ENCODE measurements at regions not wholly inside any gene's neighbourhood (a gene's known extent, or its start where the extent isn't known, plus 50 kb on each side); places are given as distances from the start of the nearest gene placed in this dataset.

DNA sequence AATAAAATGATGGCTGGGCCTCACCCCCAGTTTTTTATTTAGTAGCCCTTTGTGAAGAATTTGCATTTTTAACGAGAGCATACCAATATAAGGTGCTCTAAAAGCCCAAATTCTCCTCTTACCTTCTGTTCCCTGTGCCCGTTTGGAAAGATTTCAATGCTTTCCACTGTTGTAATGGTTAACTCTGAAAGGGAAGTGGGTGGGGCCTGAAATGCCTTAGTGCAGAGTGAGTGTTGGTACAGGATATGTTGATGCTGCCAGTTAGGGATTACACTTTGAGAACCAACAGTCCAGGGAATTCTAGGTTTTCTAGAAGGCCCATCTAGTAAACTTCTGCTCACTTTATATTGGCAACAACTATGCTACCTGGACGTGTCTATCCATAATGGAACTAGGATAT is 562.7 kb upstream of the NRSN1 start:
- POLR2A ChIA-PET, result no interaction called here
- CTCF ChIA-PET, result no interaction called here
- no peak for ATAC-seq
- H3K9me3 Mint-ChIP-seq (ENCODE audit: insufficient read depth), result peaks cover 12% of the 10 kb centered on the region
- no peaks in the 10 kb centered on the region for H3K27me3 Mint-ChIP-seq (ENCODE audit: low read depth)
- H3K4me3 Mint-ChIP-seq, result no peak overlapping the region
- H3K36me3 Mint-ChIP-seq (ENCODE audit: low read depth), result no peaks in the 10 kb centered on the region
- H3K27ac Mint-ChIP-seq, result no peak overlapping the region
- no peaks in the 10 kb centered on the region for H3K4me1 Mint-ChIP-seq (ENCODE audit: low read depth)
- no peak for DNase-seq

DNA sequence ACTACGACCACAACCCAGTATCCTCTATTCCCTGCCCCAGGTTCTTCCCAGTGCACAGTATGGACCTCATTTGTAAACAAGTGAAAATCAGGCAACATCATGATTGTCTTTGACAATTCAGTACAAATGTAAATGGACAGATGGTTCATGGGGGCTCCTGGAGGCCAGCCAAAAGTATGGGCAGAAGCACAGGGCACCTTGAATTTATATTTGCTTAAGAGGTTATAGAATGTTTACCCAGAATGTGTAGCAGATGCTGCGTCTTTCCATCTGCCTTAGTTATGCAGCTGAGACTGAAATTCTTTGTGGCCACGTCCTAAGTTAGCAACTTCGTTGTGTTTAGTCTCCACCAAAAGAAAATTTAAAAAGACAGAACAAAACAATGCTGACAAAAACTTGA is 559.6 kb upstream of the NRSN1 start:
- ATAC-seq (no peak), DNase-seq (no peak)
- no peaks in the 10 kb centered on the region for H3K4me1 Mint-ChIP-seq (ENCODE audit: low read depth)
- H3K36me3 Mint-ChIP-seq (ENCODE audit: low read depth), result no peaks in the 10 kb centered on the region
- no peaks in the 10 kb centered on the region for H3K27me3 Mint-ChIP-seq (ENCODE audit: low read depth)
- POLR2A ChIA-PET, result no interaction called here
- H3K9me3 Mint-ChIP-seq (ENCODE audit: insufficient read depth), result peaks cover 12% of the 10 kb centered on the region
- H3K4me3 Mint-ChIP-seq, result no peak overlapping the region
- no peak overlapping the region for H3K27ac Mint-ChIP-seq
- CTCF ChIA-PET, result no interaction called here

DNA sequence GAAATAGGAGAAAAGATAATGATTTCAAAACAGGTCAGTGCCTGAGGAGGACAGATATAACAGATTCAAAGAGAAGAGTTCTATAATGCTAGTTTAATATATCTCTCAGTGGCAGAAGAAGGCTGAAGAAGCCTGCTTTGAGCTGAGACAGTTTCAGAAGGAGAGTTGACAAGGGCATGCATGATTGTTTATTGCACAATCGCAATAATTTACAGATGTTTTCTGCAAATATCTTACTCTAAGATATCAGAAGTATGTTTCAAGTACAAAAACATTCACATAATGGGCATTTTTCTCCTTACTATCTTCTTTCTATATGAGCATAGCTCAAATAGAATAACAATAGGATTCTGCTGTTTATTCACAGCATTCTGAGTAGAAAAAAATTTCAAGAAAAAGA is 557.7 kb upstream of the NRSN1 start:
- ChIA-PET POLR2A (no interaction called here), CTCF (no interaction called here)
- DNase-seq (no peak), ATAC-seq (no peak)
- no peak overlapping the region for H3K4me3 Mint-ChIP-seq
- no peaks in the 10 kb centered on the region for H3K27me3 Mint-ChIP-seq (ENCODE audit: low read depth)
- H3K4me1 Mint-ChIP-seq (ENCODE audit: low read depth), result no peaks in the 10 kb centered on the region
- no peak overlapping the region for H3K27ac Mint-ChIP-seq
- no peaks in the 10 kb centered on the region for H3K9me3 Mint-ChIP-seq (ENCODE audit: insufficient read depth)
- H3K36me3 Mint-ChIP-seq (ENCODE audit: low read depth), result no peaks in the 10 kb centered on the region

DNA sequence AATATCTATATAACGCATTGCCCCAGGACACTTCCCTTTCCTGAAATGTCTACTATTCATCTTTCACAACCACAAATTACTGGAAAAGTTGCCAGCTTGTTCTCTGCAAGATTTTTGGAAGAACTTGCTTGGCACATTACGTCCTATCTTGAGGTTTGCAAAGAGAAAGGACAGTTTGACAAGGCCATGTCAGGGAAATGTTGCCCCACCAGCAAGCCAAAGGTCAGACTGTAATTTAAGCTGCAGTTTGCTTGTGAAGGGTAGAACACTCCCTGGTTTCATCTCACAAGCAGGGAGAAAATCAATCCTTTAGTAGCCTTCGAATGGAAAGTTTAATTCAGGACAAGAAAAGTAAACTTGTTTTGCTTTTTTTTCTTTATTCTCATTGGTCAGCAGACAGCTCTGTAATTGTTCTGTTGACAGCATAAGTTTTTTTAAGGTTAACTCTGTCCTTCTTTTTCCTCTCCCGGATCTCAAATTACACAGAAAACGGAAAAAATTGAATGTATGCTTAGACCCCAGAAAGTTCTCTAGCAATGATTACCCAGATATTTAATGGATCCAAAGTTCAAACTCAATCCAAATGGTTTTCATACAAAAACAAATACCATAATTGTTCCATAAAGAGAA is 541.8 kb upstream of the NRSN1 start:
- no peaks in the 10 kb centered on the region for H3K9me3 Mint-ChIP-seq (ENCODE audit: insufficient read depth)
- no peaks in the 10 kb centered on the region for H3K27me3 Mint-ChIP-seq (ENCODE audit: low read depth)
- ATAC-seq, result no peak
- H3K4me3 Mint-ChIP-seq, result no peak overlapping the region
- ChIA-PET POLR2A (no interaction called here), CTCF (no interaction called here)
- DNase-seq, result no peak
- no peaks in the 10 kb centered on the region for H3K4me1 Mint-ChIP-seq (ENCODE audit: low read depth)
- no peak overlapping the region for H3K27ac Mint-ChIP-seq
- H3K36me3 Mint-ChIP-seq (ENCODE audit: low read depth), result no peaks in the 10 kb centered on the region

DNA sequence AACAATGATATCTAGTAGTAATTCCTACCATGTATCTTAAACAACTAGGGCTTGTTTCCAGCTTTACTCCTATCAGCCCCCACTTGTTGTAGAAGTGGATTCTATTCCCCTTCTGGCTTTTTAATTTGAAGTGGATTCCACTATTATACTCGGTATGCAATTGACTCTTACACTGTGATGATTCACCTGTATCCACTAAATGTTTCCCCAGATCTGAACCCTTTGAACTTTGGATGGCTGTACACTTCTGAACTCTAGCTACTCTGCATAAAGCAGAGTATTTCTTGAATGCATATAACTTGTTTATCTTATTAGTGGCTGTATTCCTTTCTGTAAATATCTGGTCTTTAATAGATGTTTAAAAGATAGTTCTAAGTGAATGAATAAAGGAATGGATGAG is 538.4 kb upstream of the NRSN1 start:
- ATAC-seq (no peak), DNase-seq (no peak)
- ChIA-PET CTCF (no interaction called here), POLR2A (no interaction called here)
- H3K4me1 Mint-ChIP-seq (ENCODE audit: low read depth), result no peaks in the 10 kb centered on the region
- no peaks in the 10 kb centered on the region for H3K36me3 Mint-ChIP-seq (ENCODE audit: low read depth)
- H3K4me3 Mint-ChIP-seq, result no peak overlapping the region
- H3K27ac Mint-ChIP-seq, result no peak overlapping the region
- no peaks in the 10 kb centered on the region for H3K27me3 Mint-ChIP-seq (ENCODE audit: low read depth)
- no peaks in the 10 kb centered on the region for H3K9me3 Mint-ChIP-seq (ENCODE audit: insufficient read depth)

DNA sequence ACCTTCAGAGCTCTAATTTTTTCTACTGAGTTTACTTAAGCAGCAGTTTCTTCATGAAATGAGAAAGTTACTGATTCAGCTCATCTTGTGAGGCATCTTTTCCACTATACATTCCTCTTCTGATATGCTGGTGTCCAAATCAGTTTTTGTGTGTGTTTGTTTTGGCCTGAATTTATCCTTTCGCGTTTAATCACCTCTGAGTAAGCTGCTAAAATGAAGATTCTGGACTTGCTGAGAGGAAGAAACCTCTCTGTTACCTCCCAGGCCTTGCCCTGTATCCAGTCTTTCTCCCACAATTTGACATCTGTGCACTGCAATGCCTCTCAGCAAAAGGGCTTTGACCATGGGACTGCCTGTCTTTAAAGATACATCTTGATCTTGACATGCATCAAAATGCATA is 536.2 kb upstream of the NRSN1 start:
- no peaks in the 10 kb centered on the region for H3K4me1 Mint-ChIP-seq (ENCODE audit: low read depth)
- CTCF ChIA-PET, result no interaction called here
- H3K9me3 Mint-ChIP-seq (ENCODE audit: insufficient read depth), result no peaks in the 10 kb centered on the region
- H3K27ac Mint-ChIP-seq, result no peak overlapping the region
- POLR2A ChIA-PET, result no interaction called here
- ATAC-seq (no peak), DNase-seq (no peak)
- no peaks in the 10 kb centered on the region for H3K27me3 Mint-ChIP-seq (ENCODE audit: low read depth)
- no peak overlapping the region for H3K4me3 Mint-ChIP-seq
- H3K36me3 Mint-ChIP-seq (ENCODE audit: low read depth), result no peaks in the 10 kb centered on the region

DNA sequence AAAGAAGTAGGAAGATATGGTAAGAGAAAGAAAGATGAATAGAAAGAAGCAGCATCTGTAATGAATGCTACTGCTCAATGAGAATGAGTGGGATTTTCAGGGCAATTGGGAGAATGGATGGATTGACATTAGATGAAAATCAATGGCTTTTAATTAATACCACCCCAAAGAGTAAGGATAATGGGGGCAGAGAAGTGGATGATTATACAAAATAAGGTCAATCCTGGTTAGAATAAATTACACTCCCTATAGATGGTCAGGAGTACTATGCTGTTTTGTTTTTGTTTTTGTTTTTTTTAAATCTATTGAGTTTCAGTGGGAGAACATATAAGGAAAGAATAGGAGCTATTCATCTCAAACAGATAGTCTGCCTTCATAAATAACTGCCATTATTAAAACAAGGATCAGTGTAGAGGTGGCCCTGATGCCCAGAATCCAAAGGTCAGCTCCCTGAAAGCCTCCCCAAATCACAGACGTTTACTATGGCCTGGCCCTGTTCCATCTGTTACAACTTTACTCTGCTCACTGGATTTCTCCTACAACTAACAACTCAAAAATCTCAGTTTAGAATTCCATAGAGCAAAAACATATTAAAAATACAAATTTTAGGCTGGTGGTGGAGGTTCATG is 535.4 kb upstream of the NRSN1 start:
- Mint-ChIP-seq H3K27ac (no peak overlapping the region), H3K9me3 (ENCODE audit: insufficient read depth) (no peaks in the 10 kb centered on the region), H3K4me1 (ENCODE audit: low read depth) (no peaks in the 10 kb centered on the region), H3K27me3 (ENCODE audit: low read depth) (no peaks in the 10 kb centered on the region), H3K4me3 (no peak overlapping the region), H3K36me3 (ENCODE audit: low read depth) (no peaks in the 10 kb centered on the region)
- CTCF ChIA-PET, result no interaction called here
- ATAC-seq, result no peak
- POLR2A ChIA-PET, result no interaction called here
- DNase-seq, result no peak

DNA sequence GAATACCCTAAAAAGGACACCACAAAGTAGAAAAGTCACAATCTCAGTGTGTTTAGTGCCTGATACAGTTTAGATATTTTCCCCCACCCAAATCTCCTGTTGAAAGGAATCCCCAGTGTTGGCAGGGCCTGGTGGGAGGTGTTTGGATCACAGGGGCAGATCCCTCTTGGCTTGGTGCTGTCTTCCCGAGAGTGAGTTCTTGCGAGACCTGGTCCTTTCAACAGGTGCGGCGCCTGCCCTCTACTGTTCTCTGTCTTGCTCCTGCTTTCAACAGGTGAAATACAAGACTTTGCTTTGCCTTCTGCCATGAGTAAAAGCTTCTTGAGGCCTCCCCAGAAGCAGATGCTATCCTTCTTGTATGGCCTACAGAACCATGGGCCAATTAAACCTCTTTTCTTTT is 534.3 kb upstream of the NRSN1 start:
- DNase-seq (no peak), ATAC-seq (no peak)
- no peak overlapping the region for H3K4me3 Mint-ChIP-seq
- no peaks in the 10 kb centered on the region for H3K36me3 Mint-ChIP-seq (ENCODE audit: low read depth)
- H3K27ac Mint-ChIP-seq, result no peak overlapping the region
- no peaks in the 10 kb centered on the region for H3K4me1 Mint-ChIP-seq (ENCODE audit: low read depth)
- ChIA-PET POLR2A (no interaction called here), CTCF (no interaction called here)
- H3K27me3 Mint-ChIP-seq (ENCODE audit: low read depth), result no peaks in the 10 kb centered on the region
- no peaks in the 10 kb centered on the region for H3K9me3 Mint-ChIP-seq (ENCODE audit: insufficient read depth)

DNA sequence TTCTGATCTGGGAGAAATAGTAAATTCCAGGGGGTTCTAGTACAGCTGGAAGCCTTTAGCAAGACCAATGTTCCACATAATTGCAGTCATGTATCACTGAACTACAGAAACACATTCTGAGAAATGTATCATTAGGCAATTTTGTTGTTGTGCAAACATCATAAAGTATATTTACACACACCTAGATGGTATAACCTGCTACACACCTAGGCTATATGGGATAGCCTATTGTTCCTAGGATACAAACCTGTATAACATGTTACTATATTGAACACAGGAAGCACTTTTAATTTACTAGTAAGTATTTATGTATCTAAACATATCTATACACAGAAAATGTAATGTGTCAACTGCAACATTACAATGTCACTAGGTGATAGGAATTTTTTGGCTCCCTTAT is 525.9 kb upstream of the NRSN1 start:
- Mint-ChIP-seq H3K9me3 (ENCODE audit: insufficient read depth) (peaks cover 7% of the 10 kb centered on the region), H3K4me1 (ENCODE audit: low read depth) (no peaks in the 10 kb centered on the region), H3K27me3 (ENCODE audit: low read depth) (no peaks in the 10 kb centered on the region), H3K36me3 (ENCODE audit: low read depth) (no peaks in the 10 kb centered on the region), H3K27ac (no peak overlapping the region), H3K4me3 (no peak overlapping the region)
- POLR2A ChIA-PET, result no interaction called here
- DNase-seq (no peak), ATAC-seq (no peak)
- CTCF ChIA-PET, result no interaction called here

DNA sequence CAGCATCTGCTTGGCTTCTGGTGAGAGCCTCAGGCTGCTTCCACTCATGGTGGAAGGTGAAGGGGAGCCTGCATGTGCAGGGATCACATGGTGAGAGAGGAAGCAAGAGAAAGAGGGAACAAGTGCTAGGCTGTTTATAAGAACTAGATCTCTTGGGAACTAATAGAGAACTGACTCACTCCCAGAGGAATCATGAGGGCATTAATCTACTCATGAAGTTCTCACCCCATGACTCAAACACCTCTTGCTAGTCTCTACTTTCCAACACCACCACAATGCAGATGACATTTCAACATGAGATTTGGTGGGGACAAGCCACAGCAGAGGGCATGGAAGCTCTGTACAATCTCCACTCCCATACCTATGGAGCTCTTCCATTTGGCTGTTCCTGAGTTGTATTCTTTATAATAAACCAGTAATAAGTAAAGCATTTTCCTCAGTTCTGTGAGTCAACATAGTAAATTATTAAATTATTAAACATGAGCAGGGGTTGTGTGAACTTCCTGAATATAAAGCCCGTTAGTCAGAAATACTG is 524.1 kb upstream of the NRSN1 start:
- no peak for ATAC-seq
- H3K4me3 Mint-ChIP-seq, result no peak overlapping the region
- H3K27ac Mint-ChIP-seq, result no peak overlapping the region
- H3K4me1 Mint-ChIP-seq (ENCODE audit: low read depth), result no peaks in the 10 kb centered on the region
- POLR2A ChIA-PET, result no interaction called here
- no peaks in the 10 kb centered on the region for H3K36me3 Mint-ChIP-seq (ENCODE audit: low read depth)
- no peak for DNase-seq
- H3K27me3 Mint-ChIP-seq (ENCODE audit: low read depth), result no peaks in the 10 kb centered on the region
- H3K9me3 Mint-ChIP-seq (ENCODE audit: insufficient read depth), result peaks cover 11% of the 10 kb centered on the region
- CTCF ChIA-PET, result no interaction called here

DNA sequence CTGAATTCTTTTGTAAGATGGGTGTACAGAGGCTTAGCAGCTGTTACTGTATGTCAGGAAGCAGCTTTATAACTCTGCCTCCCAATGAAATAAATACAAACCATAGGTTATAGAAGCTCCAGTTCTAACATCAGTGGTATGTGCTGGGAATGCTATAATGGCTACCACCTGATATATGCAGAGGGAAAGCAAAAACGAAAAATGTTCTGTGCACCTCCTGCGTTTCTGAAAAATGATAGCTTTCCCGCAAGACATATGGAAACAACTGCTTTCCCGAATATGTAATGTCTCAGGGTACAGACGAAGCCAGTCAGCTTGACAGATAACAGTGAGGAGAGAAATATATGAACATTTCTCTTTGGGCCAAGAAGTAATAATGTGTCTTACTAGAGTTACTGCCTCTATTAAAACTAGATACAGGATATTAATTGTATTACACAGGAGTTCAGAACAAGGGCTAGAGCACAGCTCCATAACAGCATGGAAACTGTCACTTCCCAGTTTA is 517.0 kb upstream of the NRSN1 start:
- Mint-ChIP-seq H3K4me3 (no peak overlapping the region), H3K27ac (no peak overlapping the region), H3K27me3 (ENCODE audit: low read depth) (no peaks in the 10 kb centered on the region), H3K9me3 (ENCODE audit: insufficient read depth) (peaks cover 4% of the 10 kb centered on the region), H3K4me1 (ENCODE audit: low read depth) (no peaks in the 10 kb centered on the region), H3K36me3 (ENCODE audit: low read depth) (no peaks in the 10 kb centered on the region)
- POLR2A ChIA-PET, result no interaction called here
- DNase-seq (no peak), ATAC-seq (no peak)
- CTCF ChIA-PET, result no interaction called here

DNA sequence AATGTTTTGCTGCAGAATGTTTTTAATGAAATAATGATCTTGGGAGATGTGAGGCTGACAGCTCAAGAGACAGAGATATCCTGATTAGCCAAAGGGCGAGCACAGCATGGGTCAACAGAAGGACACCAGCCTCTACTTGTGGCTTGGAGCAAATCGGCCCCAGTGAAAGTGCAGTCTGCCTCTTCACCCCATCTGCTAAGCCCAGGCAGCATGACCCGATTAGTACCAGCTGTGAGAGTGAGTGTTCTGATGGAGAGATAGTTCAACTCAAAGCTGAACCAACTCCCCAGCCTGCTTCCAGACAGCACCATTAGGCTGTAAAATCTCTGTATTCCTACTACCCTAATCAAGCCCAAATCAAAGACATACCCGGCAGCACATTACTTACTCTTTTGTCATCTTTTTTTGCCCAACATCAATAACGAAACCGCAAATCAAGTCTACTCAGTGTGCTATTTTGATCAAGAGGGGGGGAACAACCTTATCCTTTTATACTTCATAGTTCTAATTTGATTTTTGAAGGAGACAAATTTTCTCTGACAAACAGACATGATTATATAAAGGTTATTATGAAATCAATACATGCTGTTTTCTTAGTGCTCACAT is 514.1 kb upstream of the NRSN1 start:
- POLR2A ChIA-PET, result no interaction called here
- CTCF ChIA-PET, result no interaction called here
- Mint-ChIP-seq H3K27ac (no peak overlapping the region), H3K4me1 (ENCODE audit: low read depth) (no peaks in the 10 kb centered on the region), H3K27me3 (ENCODE audit: low read depth) (no peaks in the 10 kb centered on the region), H3K9me3 (ENCODE audit: insufficient read depth) (no peaks in the 10 kb centered on the region), H3K4me3 (no peak overlapping the region), H3K36me3 (ENCODE audit: low read depth) (no peaks in the 10 kb centered on the region)
- DNase-seq (no peak), ATAC-seq (no peak)

DNA sequence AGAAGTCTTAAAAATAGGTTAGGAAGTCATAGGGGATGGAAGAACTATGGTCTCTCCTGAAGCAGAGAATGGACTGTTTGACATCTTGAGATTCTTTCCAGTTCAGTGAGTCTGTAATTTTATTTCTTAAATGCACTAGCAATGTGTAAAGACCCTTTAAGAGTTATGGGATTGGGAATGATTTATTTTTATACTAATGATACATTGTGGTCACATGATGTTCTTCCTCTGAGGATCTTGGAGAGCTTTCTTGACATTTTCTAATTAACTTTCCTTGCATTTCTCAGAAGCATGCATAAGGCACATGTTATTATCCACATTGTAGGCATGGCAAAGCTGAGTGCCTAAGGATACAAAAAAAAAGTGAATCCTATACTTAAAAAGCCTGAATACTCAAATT is 507.6 kb upstream of the NRSN1 start:
- no peaks in the 10 kb centered on the region for H3K4me1 Mint-ChIP-seq (ENCODE audit: low read depth)
- no peak for ATAC-seq
- no peaks in the 10 kb centered on the region for H3K27me3 Mint-ChIP-seq (ENCODE audit: low read depth)
- ChIA-PET CTCF (no interaction called here), POLR2A (no interaction called here)
- H3K27ac Mint-ChIP-seq, result no peak overlapping the region
- peaks cover 3% of the 10 kb centered on the region for H3K9me3 Mint-ChIP-seq (ENCODE audit: insufficient read depth)
- no peak overlapping the region for H3K4me3 Mint-ChIP-seq
- no peak for DNase-seq
- H3K36me3 Mint-ChIP-seq (ENCODE audit: low read depth), result no peaks in the 10 kb centered on the region

All from activated CD8-positive, alpha-beta T cell treated with anti-CD3 and anti-CD28 coated beads, Interleukin-2, amount 10 ng/mL, durations not matched to agents 7 days and 5 days (primary cell).